ENCODE measurements at regions not wholly inside any gene's neighbourhood (a gene's known extent, or its start where the extent isn't known, plus 50 kb on each side); places are given as distances from the start of the nearest gene placed in this dataset.

DNA sequence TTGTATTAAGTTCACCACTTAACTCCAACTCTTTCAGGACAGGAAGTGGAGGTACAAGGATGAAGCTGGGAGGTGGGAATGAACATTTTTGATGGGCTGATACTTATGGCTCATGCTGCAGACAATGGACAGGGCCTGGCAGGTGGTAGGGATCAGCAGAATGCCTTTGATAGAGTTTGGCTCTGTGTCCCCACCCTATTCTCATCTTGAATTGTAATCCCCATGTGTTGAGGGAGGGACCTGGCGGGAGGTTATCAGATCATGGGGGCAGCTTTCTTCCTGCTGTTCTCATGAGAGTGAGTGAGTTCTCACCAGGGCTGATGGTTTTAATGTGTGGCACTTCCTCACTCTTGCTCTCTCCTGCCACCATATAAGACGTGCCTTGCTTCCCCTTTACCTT, 87.3 kb upstream of the PRLR start:
- no peak overlapping the region for H3K27ac ChIP-seq (ENCODE audit: low read depth in 1 of 2, low read length in 2 of 2)
- no peaks in the 10 kb centered on the region for H3K27me3 ChIP-seq (ENCODE audit: control insufficient read depth in 1 of 2, insufficient read depth in 2 of 2, low read length in 1 of 2)
- intact Hi-C loops (cut with DNase I): no loop called here
- no peaks in the 10 kb centered on the region for H3K9me3 ChIP-seq (ENCODE audit: control insufficient read depth, low read length)
- DNase-seq (no peak), ATAC-seq (ENCODE audit: low FRiP score) (no peak)
- no peak overlapping the region for H3K4me3 ChIP-seq (ENCODE audit: low read length in 2 of 2)
- WGBS, 2 donors: 73 to 94% methylated on average over 2 of the region's 2 CpGs
- no peaks in the 10 kb centered on the region for H3K4me1 ChIP-seq (ENCODE audit: control insufficient read depth in 1 of 2, insufficient read depth in 2 of 2, low read length in 2 of 2)
- no peaks in the 10 kb centered on the region for H3K36me3 ChIP-seq (ENCODE audit: control insufficient read depth in 1 of 2, insufficient read depth in 2 of 2, low read length in 1 of 2)

DNA sequence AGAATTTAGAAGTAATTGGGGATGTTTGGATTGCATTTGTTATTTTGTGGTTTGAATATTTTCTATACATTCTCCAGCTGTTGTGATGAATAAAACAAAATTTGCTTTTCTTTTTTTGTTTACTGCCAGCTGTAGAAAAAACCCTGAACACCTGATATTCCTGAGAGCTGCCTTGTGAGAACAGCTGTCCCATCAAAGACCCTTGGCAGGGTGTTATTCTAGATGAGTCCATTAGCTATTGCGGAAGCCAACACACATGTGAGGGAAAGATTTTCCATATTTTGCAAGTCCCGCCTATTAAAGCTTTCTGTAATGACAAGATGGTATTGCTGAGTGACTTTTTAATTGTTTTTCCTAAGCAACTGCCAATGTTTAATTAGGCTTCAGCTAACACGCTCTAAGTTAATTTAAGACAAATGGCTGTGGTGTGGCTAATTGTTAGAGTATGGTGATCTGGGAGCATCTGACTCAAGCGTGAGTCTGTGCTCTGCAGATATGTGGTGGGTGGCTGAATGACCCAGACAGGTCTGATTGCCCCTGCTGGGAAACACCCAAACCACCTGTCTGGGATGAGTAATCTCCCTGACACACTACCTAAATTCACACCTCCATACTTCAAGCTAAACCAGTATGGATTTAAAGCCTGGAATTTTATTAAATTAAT, 86.5 kb upstream of the PRLR start:
- Histone ChIP-seq H3K4me3 (ENCODE audit: low read length in 2 of 2) (no peak overlapping the region), H3K9me3 (ENCODE audit: control insufficient read depth, low read length) (no peaks in the 10 kb centered on the region), H3K4me1 (ENCODE audit: control insufficient read depth in 1 of 2, insufficient read depth in 2 of 2, low read length in 2 of 2) (no peaks in the 10 kb centered on the region), H3K27me3 (ENCODE audit: control insufficient read depth in 1 of 2, insufficient read depth in 2 of 2, low read length in 1 of 2) (no peaks in the 10 kb centered on the region), H3K27ac (ENCODE audit: low read depth in 1 of 2, low read length in 2 of 2) (no peak overlapping the region), H3K36me3 (ENCODE audit: control insufficient read depth in 1 of 2, insufficient read depth in 2 of 2, low read length in 1 of 2) (no peaks in the 10 kb centered on the region)
- DNase-seq (no peak), ATAC-seq (ENCODE audit: low FRiP score) (no peak)
- WGBS, 2 donors: 80 to 92% methylated on average over 4 of the region's 4 CpGs
- intact Hi-C loops (cut with DNase I): no loop called here

DNA sequence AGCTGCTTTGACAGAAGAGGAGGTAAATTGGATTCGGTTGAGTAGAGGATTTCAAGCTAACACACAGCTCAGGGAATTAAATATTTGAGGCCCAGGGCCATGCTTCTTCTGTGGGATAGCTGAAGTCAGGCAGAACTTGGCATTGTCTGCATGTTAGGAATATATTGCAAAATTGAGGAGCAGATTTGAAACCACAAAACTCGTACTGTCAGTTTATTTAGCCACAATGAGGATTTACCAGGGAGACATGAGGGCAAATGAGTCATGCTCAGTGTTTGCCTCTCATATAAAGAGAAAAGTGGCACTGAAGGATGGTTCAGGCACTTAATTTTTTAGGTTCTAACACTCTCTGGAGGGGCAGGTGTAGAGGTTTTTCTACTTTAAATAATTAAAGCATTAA, 83.0 kb upstream of the PRLR start:
- Histone ChIP-seq H3K36me3 (ENCODE audit: control insufficient read depth in 1 of 2, insufficient read depth in 2 of 2, low read length in 1 of 2) (no peaks in the 10 kb centered on the region), H3K9me3 (ENCODE audit: control insufficient read depth, low read length) (no peaks in the 10 kb centered on the region), H3K4me1 (ENCODE audit: control insufficient read depth in 1 of 2, insufficient read depth in 2 of 2, low read length in 2 of 2) (no peaks in the 10 kb centered on the region), H3K27ac (ENCODE audit: low read depth in 1 of 2, low read length in 2 of 2) (no peak overlapping the region), H3K4me3 (ENCODE audit: low read length in 2 of 2) (no peak overlapping the region), H3K27me3 (ENCODE audit: control insufficient read depth in 1 of 2, insufficient read depth in 2 of 2, low read length in 1 of 2) (no peaks in the 10 kb centered on the region)
- no peak for DNase-seq
- 46 to 56% methylated on average over 2 of the region's 2 CpGs for WGBS, 2 donors
- ATAC-seq (ENCODE audit: low FRiP score): no peak
- intact Hi-C loops (cut with DNase I): no loop called here

DNA sequence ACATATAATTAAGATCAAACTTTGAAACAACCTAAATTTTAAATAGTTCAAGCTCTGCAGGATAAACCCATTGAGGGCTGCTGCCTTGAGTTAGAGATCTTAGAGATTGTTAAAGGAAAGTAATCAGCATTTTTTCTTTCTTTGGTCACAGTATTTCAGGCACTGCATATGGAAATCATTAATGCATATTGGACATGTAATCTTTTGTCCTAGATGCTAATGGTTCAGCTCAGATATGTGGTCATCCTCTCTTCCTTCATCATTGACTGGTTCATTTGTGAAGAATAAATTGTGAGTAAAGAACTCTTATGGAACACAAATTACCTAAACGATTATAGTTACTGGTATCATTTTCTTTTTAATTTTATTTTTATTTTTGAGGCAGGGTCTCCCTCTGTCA, 82.0 kb upstream of the PRLR start:
- DNase-seq: no peak

DNA sequence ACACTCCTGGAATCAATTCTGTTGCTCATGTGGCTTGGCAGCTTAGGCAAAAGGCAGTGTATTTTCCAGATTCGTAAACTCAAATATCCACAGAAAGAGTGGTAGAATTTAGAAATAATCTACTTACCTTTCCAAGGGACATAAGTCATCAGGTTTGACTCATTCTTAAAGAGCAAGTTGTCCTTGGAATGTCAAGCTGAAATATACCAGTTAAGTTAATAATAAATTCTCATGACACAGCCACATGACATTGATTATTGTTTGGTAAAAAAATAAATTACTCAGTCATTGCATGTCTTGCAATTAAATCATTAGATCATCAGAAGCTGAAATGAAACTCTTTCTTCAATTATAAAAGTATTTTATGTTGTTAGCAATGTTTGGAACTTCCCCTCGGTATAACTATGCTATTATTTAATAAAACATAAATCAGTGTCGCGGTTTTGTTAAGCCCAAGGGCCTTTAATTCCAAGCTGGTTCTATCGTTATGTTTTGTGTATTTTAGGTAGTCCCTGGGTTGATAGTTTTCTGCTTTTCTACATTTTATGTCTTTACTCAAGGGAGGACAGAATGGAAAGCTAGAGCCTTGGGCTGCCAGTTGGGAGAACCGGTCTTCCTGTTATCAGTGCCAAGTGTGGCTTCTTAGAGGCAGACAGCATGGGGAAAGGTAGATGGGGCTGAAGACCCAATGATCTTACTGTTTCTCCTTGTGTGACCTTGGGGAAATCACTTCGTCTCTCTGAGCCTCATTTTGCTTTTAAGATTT, 79.3 kb upstream of the PRLR start:
- Histone ChIP-seq H3K4me1 (ENCODE audit: control insufficient read depth in 1 of 2, insufficient read depth in 2 of 2, low read length in 2 of 2) (no peaks in the 10 kb centered on the region), H3K27ac (ENCODE audit: low read depth in 1 of 2, low read length in 2 of 2) (no peak overlapping the region), H3K27me3 (ENCODE audit: control insufficient read depth in 1 of 2, insufficient read depth in 2 of 2, low read length in 1 of 2) (no peaks in the 10 kb centered on the region), H3K36me3 (ENCODE audit: control insufficient read depth in 1 of 2, insufficient read depth in 2 of 2, low read length in 1 of 2) (no peaks in the 10 kb centered on the region), H3K4me3 (ENCODE audit: low read length in 2 of 2) (no peak overlapping the region), H3K9me3 (ENCODE audit: control insufficient read depth, low read length) (no peaks in the 10 kb centered on the region)
- DNase-seq: no peak
- ATAC-seq (ENCODE audit: low FRiP score): no peak
- intact Hi-C loops (cut with DNase I): no loop called here
- 58 to 67% methylated on average over 7 of the region's 7 CpGs for WGBS, 2 donors

More for the DNA sequence above, 82.0 kb upstream of the PRLR start:
- ATAC-seq (ENCODE audit: low FRiP score): no peak
- no peak overlapping the region for H3K4me3 ChIP-seq (ENCODE audit: low read length in 2 of 2)
- 88 to 92% methylated on average over 1 of the region's 1 CpG for WGBS, 2 donors
- intact Hi-C loops (cut with DNase I): no loop called here
- no peaks in the 10 kb centered on the region for H3K36me3 ChIP-seq (ENCODE audit: control insufficient read depth in 1 of 2, insufficient read depth in 2 of 2, low read length in 1 of 2)
- H3K27me3 ChIP-seq (ENCODE audit: control insufficient read depth in 1 of 2, insufficient read depth in 2 of 2, low read length in 1 of 2): no peaks in the 10 kb centered on the region
- H3K4me1 ChIP-seq (ENCODE audit: control insufficient read depth in 1 of 2, insufficient read depth in 2 of 2, low read length in 2 of 2): no peaks in the 10 kb centered on the region
- H3K27ac ChIP-seq (ENCODE audit: low read depth in 1 of 2, low read length in 2 of 2): no peak overlapping the region
- H3K9me3 ChIP-seq (ENCODE audit: control insufficient read depth, low read length): no peaks in the 10 kb centered on the region

DNA sequence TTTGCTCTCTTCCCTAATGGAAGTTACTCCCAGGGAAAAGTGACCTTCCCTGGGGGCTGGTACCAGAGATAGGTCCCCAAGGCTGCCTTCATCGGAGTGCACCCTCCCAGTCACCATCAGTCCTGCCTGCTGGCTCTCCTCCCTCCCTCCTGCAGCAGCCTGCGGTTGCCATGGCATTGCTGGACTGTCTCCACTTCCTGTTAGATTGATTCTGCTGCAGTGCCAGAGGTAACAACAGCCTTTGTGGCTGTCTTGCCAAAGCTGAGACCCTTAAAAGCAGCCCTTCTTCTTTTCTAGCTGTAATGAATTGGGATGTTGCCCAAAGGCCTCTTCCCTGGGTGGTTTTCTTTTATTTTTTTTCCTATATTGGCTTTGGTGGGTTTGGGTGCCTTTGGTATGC, 78.1 kb upstream of the PRLR start:
- no peak overlapping the region for H3K27ac ChIP-seq (ENCODE audit: low read depth in 1 of 2, low read length in 2 of 2)
- no peaks in the 10 kb centered on the region for H3K9me3 ChIP-seq (ENCODE audit: control insufficient read depth, low read length)
- no peak for ATAC-seq (ENCODE audit: low FRiP score)
- whole genome bisulfite sequencing, 2 donors: 24 to 27% methylated on average over 2 of the region's 2 CpGs
- intact Hi-C loops (cut with DNase I): no loop called here
- no peaks in the 10 kb centered on the region for H3K4me1 ChIP-seq (ENCODE audit: control insufficient read depth in 1 of 2, insufficient read depth in 2 of 2, low read length in 2 of 2)
- H3K36me3 ChIP-seq (ENCODE audit: control insufficient read depth in 1 of 2, insufficient read depth in 2 of 2, low read length in 1 of 2): no peaks in the 10 kb centered on the region
- no peak overlapping the region for H3K4me3 ChIP-seq (ENCODE audit: low read length in 2 of 2)
- no peak for DNase-seq
- no peaks in the 10 kb centered on the region for H3K27me3 ChIP-seq (ENCODE audit: control insufficient read depth in 1 of 2, insufficient read depth in 2 of 2, low read length in 1 of 2)

DNA sequence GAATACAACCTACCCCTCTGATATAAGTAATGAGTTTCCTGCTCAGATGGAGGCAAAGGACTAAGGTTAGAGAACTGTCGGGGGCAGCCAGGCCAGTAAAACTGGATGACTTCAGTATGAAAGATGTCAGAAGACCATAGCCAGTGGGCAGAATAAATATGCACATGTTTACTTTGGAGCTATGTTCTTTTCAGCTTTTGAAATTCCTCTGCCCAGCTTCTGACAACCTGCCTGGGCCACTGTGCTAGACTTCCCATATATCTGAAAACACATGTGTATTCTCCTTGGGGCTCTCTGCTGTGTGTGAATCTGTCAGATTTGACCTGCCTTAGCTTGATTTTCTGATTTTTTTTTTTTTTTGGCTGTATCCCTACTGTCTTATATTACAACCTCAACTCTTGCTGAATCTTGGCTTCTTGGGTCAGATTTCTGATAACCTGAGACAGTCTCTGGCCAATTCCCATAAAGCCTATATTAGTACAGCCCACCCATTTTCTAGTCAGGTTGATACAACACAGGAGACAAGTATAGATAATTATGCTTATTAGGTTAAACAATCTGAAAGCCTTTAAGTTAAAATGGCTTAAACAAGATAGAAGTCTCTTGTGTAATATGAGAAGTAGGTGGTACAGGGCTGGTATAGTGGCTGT, 76.6 kb upstream of the PRLR start:
- DNase-seq: no peak
- Histone ChIP-seq H3K27me3 (ENCODE audit: control insufficient read depth in 1 of 2, insufficient read depth in 2 of 2, low read length in 1 of 2) (no peaks in the 10 kb centered on the region), H3K27ac (ENCODE audit: low read depth in 1 of 2, low read length in 2 of 2) (no peak overlapping the region), H3K36me3 (ENCODE audit: control insufficient read depth in 1 of 2, insufficient read depth in 2 of 2, low read length in 1 of 2) (no peaks in the 10 kb centered on the region), H3K4me3 (ENCODE audit: low read length in 2 of 2) (no peak overlapping the region), H3K9me3 (ENCODE audit: control insufficient read depth, low read length) (no peaks in the 10 kb centered on the region), H3K4me1 (ENCODE audit: control insufficient read depth in 1 of 2, insufficient read depth in 2 of 2, low read length in 2 of 2) (no peaks in the 10 kb centered on the region)
- intact Hi-C loops (cut with DNase I): no loop called here
- WGBS, 2 donors: 54 to 70% methylated on average over 1 of the region's 1 CpG
- ATAC-seq (ENCODE audit: low FRiP score): no peak

DNA sequence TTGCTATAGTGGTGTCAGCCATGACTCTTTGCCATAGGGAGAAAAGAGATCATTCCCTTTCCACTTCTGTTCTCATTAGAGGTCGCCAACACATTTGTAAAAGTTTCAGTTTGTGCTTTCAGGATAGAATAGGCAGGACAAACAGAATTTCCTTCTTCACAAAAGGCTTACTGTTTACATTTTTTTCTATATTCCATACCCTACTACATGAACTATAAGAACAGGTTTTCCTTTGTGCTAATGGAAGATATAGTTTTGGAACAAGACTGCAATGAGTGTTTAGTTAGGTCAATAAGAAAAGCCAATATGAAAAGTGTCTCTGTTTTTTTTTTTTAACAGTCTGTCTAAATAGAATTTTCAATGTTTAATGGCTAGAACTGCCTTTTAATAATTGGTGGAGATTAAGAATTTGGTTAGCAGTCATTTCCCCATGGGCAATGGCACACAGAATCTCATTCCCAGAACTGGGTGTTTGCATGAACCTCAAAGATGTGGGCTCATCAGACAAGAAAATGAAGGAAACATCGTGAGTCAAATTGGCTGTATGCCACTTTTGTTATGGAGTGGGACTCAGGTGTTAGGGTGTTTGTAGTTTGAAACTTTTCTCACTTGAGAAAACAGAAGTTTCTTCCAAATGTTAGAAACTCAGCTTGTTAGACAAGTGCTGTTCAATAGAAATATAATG, 75.2 kb upstream of the PRLR start:
- DNase-seq: no peak
- Histone ChIP-seq H3K4me3 (ENCODE audit: low read length in 2 of 2) (no peak overlapping the region), H3K27ac (ENCODE audit: low read depth in 1 of 2, low read length in 2 of 2) (no peak overlapping the region), H3K9me3 (ENCODE audit: control insufficient read depth, low read length) (no peaks in the 10 kb centered on the region), H3K27me3 (ENCODE audit: control insufficient read depth in 1 of 2, insufficient read depth in 2 of 2, low read length in 1 of 2) (no peaks in the 10 kb centered on the region), H3K4me1 (ENCODE audit: control insufficient read depth in 1 of 2, insufficient read depth in 2 of 2, low read length in 2 of 2) (no peaks in the 10 kb centered on the region), H3K36me3 (ENCODE audit: control insufficient read depth in 1 of 2, insufficient read depth in 2 of 2, low read length in 1 of 2) (no peaks in the 10 kb centered on the region)
- WGBS, 2 donors: 90 to 91% methylated on average over 2 of the region's 2 CpGs
- ATAC-seq (ENCODE audit: low FRiP score): no peak
- intact Hi-C loops (cut with DNase I): no loop called here
